Posterior cingulate gyrus (tissue), 11 donors: ENCODE measurements at regions not wholly inside any gene's neighbourhood (a gene's known extent, or its start where the extent isn't known, plus 50 kb on each side); places are given as distances from the start of the nearest gene placed in this dataset.
"Not testable (repeated sequence)": the region's sequence is repeated elsewhere in the genome, so short reads cannot be mapped to it uniquely, and the experiment has no call there.

Source experiments
- DNase-seq, 10 donors: peaks; one replicate each; pipeline versions ENCODE4 v3.0.0 to v3.0.0-alpha.2; 2020 to 2021; ENCODE audit warnings: mixed read lengths in 3 of 10
- intact Hi-C: fragments of 100-400 bp; cut with DNase I; formaldehyde crosslinking; loops from one replicate; pipeline ENCODE4 v1.15.1; 2023

GRCh38 chr2:75432761-75433361 is 127.9 kb downstream of the EVA1A start:
- DNase-seq: peak in 1 of 10 donors; percentile 47
- intact Hi-C loops: no loop called here

- intact Hi-C loops: no loop called here
- DNase-seq: no peak
These were observed 129.0 kb downstream of the EVA1A start for GRCh38 chr2:75431763-75432162.

- intact Hi-C loops: no loop called here
- DNase-seq: no peak
These were observed 129.5 kb downstream of the EVA1A start for GRCh38 chr2:75431276-75431675.

- DNase-seq, intact Hi-C loops: not testable (repeated sequence)
These were observed 130.3 kb downstream of the EVA1A start for GRCh38 chr2:75430449-75430848.

- intact Hi-C loops: no loop called here
These were observed 131.9 kb downstream of the EVA1A start for GRCh38 chr2:75428646-75429443.

GRCh38 chr2:75428060-75428459 is 132.7 kb downstream of the EVA1A start:
- no peak for DNase-seq
- intact Hi-C loops: no loop called here

More at GRCh38 chr2:75428646-75429443, 131.9 kb downstream of the EVA1A start:
- DNase-seq: peak; percentile 13 to 90 (median 36)

GRCh38 chr2:75424936-75425619 is 135.7 kb downstream of the EVA1A start:
- peak in 1 of 10 donors; percentile 47 for DNase-seq
- intact Hi-C loops: no loop called here

GRCh38 chr2:75421986-75422385 is 138.8 kb downstream of the EVA1A start:
- intact Hi-C loops: no loop called here
- DNase-seq: no peak

GRCh38 chr2:75416420-75417342 is 144.1 kb downstream of the EVA1A start:
- intact Hi-C loops: no loop called here
- no peak for DNase-seq

- intact Hi-C loops: no loop called here
- no peak for DNase-seq
These were observed 145.0 kb downstream of the EVA1A start for GRCh38 chr2:75415731-75416130.

GRCh38 chr2:75415111-75415626 is 145.6 kb downstream of the EVA1A start:
- intact Hi-C loops: no loop called here
- DNase-seq: no peak

- DNase-seq: no peak
- intact Hi-C loops: no loop called here
These were observed 149.2 kb downstream of the EVA1A start for GRCh38 chr2:75411574-75411973.

GRCh38 chr2:75410702-75411101 is 150.0 kb downstream of the EVA1A start:
- intact Hi-C loops: no loop called here
- no peak for DNase-seq

GRCh38 chr2:75408771-75409170 is 152.0 kb downstream of the EVA1A start:
- no peak for DNase-seq
- intact Hi-C loops: no loop called here

GRCh38 chr2:75407038-75407530 is 153.7 kb downstream of the EVA1A start:
- no peak for DNase-seq
- intact Hi-C loops: no loop called here

- no peak for DNase-seq
- intact Hi-C loops: no loop called here
These were observed 154.6 kb downstream of the EVA1A start for GRCh38 chr2:75406131-75406581.

- intact Hi-C loops: loop anchor here (2.0 to 5.0 kb wide), 2 partner anchors 338 to 486 kb away; no protein-coding TSS in a partner anchor
- DNase-seq: no peak
These were observed 155.7 kb downstream of the EVA1A start for GRCh38 chr2:75405000-75405399.

GRCh38 chr2:75403991-75404428 is 156.7 kb downstream of the EVA1A start:
- DNase-seq: no peak
- intact Hi-C loops: loop anchor here (2.0 to 5.0 kb wide), 2 partner anchors 337 to 485 kb away; no protein-coding TSS in a partner anchor

GRCh38 chr2:75396314-75396713 is 164.4 kb downstream of the EVA1A start:
- DNase-seq: no peak
- intact Hi-C loops: no loop called here

GRCh38 chr2:75394764-75395163 is 166.0 kb downstream of the EVA1A start:
- intact Hi-C loops, DNase-seq: not testable (repeated sequence)
